ENCODE measurements at regions not wholly inside any gene's neighbourhood (a gene's known extent, or its start where the extent isn't known, plus 50 kb on each side); places are given as distances from the start of the nearest gene placed in this dataset.

- no peak overlapping the region for H3K27ac ChIP-seq
- no peaks in the 10 kb centered on the region for H3K9me3 ChIP-seq
- H3K4me1 ChIP-seq, result no peaks in the 10 kb centered on the region
- intact Hi-C loops (cut with DNase I), result no loop called here
- H3K4me3 ChIP-seq, result no peak overlapping the region
- DNase-seq (no peak), ATAC-seq (no peak)
- WGBS, 3 donors, result 64 to 69% (median 65%) methylated on average over 5 of the region's 5 CpGs
- H3K27me3 ChIP-seq (ENCODE audit: insufficient read depth in 3 of 3, low read length in 2 of 3), result no peaks in the 10 kb centered on the region
- H3K36me3 ChIP-seq (ENCODE audit: insufficient read depth in 1 of 2, low read depth in 1 of 2), result no peaks in the 10 kb centered on the region
- no peak for TF ChIP-seq CTCF (IDR thresholded peaks at IDR 0.05)
Observed at GRCh38 chr15:53437985-53438841, 321.2 kb downstream of the WDR72 start.

GRCh38 chr15:53437366-53437765 lies 322.1 kb downstream of the WDR72 start:
- H3K27ac ChIP-seq, result no peak overlapping the region
- H3K4me1 ChIP-seq, result no peaks in the 10 kb centered on the region
- H3K9me3 ChIP-seq, result no peaks in the 10 kb centered on the region
- no peak overlapping the region for H3K4me3 ChIP-seq
- no peaks in the 10 kb centered on the region for H3K27me3 ChIP-seq (ENCODE audit: insufficient read depth in 3 of 3, low read length in 2 of 3)
- TF ChIP-seq CTCF (IDR thresholded peaks at IDR 0.05), result no peak
- H3K36me3 ChIP-seq (ENCODE audit: insufficient read depth in 1 of 2, low read depth in 1 of 2), result no peaks in the 10 kb centered on the region
- DNase-seq (no peak), ATAC-seq (no peak)
- intact Hi-C loops (cut with DNase I), result no loop called here
- 55 to 61% (median 55%) methylated on average over 2 of the region's 2 CpGs for WGBS, 3 donors

- H3K4me1 ChIP-seq, result no peaks in the 10 kb centered on the region
- TF ChIP-seq CTCF (IDR thresholded peaks at IDR 0.05), result no peak
- no peaks in the 10 kb centered on the region for H3K9me3 ChIP-seq
- DNase-seq, result no peak
- H3K4me3 ChIP-seq, result no peak overlapping the region
- H3K27me3 ChIP-seq (ENCODE audit: insufficient read depth in 3 of 3, low read length in 2 of 3), result no peaks in the 10 kb centered on the region
- no peak overlapping the region for H3K27ac ChIP-seq
- ATAC-seq, result no peak
- intact Hi-C loops (cut with DNase I), result no loop called here
- 24 to 32% (median 25%) methylated on average over 4 of the region's 4 CpGs for WGBS, 3 donors
- H3K36me3 ChIP-seq (ENCODE audit: insufficient read depth in 1 of 2, low read depth in 1 of 2), result no peaks in the 10 kb centered on the region
Observed at GRCh38 chr15:53434174-53434678, 325.2 kb downstream of the WDR72 start.

- no peaks in the 10 kb centered on the region for H3K9me3 ChIP-seq
- H3K4me1 ChIP-seq, result no peaks in the 10 kb centered on the region
- intact Hi-C loops (cut with DNase I), result no loop called here
- H3K36me3 ChIP-seq (ENCODE audit: insufficient read depth in 1 of 2, low read depth in 1 of 2), result no peaks in the 10 kb centered on the region
- no peaks in the 10 kb centered on the region for H3K27me3 ChIP-seq (ENCODE audit: insufficient read depth in 3 of 3, low read length in 2 of 3)
- DNase-seq (no peak), ATAC-seq (no peak)
- WGBS, 3 donors, result 73 to 78% (median 77%) methylated on average over 2 of the region's 2 CpGs
- TF ChIP-seq CTCF (IDR thresholded peaks at IDR 0.05), result no peak
- no peak overlapping the region for H3K27ac ChIP-seq
- no peak overlapping the region for H3K4me3 ChIP-seq
Observed at GRCh38 chr15:53416219-53416940, 343.1 kb downstream of the WDR72 start.

Measured in psoas muscle (tissue), 7 donors.